ENCODE measurements at regions not wholly inside any gene's neighbourhood (a gene's known extent, or its start where the extent isn't known, plus 50 kb on each side); places are given as distances from the start of the nearest gene placed in this dataset.

GRCh38 chr15:39205081-39205480, 375.8 kb upstream of the THBS1 start:
- TF ChIP-seq CTCF (IDR thresholded peaks at IDR 0.05; ENCODE audit: control extremely low read depth in 1 of 3, insufficient read depth in 1 of 3, low read depth in 1 of 3, low read length in 3 of 3) (no peak), TAF1 (IDR thresholded peaks at IDR 0.05; ENCODE audit: low read depth, low read length) (no peak), CBX5 (IDR thresholded peaks at IDR 0.05; ENCODE audit: low read depth, low read length) (no peak), GABPA (IDR thresholded peaks at IDR 0.05; ENCODE audit: borderline replicate concordance, insufficient read depth, low read length) (no peak), EGR1 (IDR thresholded peaks at IDR 0.05; ENCODE audit: borderline replicate concordance, low read depth, low read length) (no peak)
